ENCODE measurements at regions not wholly inside any gene's neighbourhood (a gene's known extent, or its start where the extent isn't known, plus 50 kb on each side); places are given as distances from the start of the nearest gene placed in this dataset.

DNA sequence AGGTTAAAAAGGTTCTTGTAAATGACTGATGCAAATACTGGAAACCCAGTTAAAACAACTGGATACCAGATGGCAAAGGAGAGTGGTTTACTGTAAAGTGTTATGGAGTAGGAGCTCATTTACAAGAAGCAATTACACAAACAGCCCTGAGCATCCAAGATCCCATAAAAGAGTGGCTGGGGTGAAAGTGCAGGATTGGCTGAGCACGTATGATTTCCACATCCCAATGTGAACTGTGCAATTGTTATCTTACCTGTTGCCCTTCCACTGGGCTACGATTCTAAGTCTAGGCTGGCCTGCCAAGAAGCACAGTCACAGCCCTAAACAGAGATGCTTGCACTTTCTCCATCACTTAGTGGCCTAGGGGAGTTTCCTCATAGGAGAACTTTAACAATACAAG lies 277.6 kb upstream of the RUNX1 start:
- H4K20me1 ChIP-seq (ENCODE audit: control insufficient read depth, insufficient read depth, low read depth, low read length), result no peaks in the 10 kb centered on the region
- H3K4me3 ChIP-seq (ENCODE audit: low read length), result no peak overlapping the region
- no peaks in the 10 kb centered on the region for H3K9me2 ChIP-seq (replicated peaks; ENCODE audit: control insufficient read depth, low read length)
- no peaks in the 10 kb centered on the region for H3K27me3 ChIP-seq (ENCODE audit: control insufficient read depth, low read length)
- H3K36me3 ChIP-seq (ENCODE audit: control insufficient read depth, low read length), result no peaks in the 10 kb centered on the region
- H3K79me2 ChIP-seq (ENCODE audit: control insufficient read depth, low read length), result no peaks in the 10 kb centered on the region
- TF ChIP-seq, protein P1, sequence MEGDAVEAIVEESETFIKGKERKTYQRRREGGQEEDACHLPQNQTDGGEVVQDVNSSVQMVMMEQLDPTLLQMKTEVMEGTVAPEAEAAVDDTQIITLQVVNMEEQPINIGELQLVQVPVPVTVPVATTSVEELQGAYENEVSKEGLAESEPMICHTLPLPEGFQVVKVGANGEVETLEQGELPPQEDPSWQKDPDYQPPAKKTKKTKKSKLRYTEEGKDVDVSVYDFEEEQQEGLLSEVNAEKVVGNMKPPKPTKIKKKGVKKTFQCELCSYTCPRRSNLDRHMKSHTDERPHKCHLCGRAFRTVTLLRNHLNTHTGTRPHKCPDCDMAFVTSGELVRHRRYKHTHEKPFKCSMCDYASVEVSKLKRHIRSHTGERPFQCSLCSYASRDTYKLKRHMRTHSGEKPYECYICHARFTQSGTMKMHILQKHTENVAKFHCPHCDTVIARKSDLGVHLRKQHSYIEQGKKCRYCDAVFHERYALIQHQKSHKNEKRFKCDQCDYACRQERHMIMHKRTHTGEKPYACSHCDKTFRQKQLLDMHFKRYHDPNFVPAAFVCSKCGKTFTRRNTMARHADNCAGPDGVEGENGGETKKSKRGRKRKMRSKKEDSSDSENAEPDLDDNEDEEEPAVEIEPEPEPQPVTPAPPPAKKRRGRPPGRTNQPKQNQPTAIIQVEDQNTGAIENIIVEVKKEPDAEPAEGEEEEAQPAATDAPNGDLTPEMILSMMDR (IDR thresholded peaks at IDR 0.05; ENCODE audit: low read depth, low read length, poor library complexity, severe bottlenecking), result no peak
- TF ChIP-seq EZH2phosphoT487 (IDR thresholded peaks at IDR 0.05; ENCODE audit: borderline replicate concordance, low read length), result no peak
- H3K27ac ChIP-seq (ENCODE audit: low read depth, low read length), result no peak overlapping the region
- no peaks in the 10 kb centered on the region for H3F3A ChIP-seq (ENCODE audit: control insufficient read depth, insufficient read depth)
- H3K9me3 ChIP-seq (ENCODE audit: control insufficient read depth, insufficient read depth, low read length), result no peaks in the 10 kb centered on the region
- H3K4me1 ChIP-seq (ENCODE audit: control insufficient read depth, low read length), result no peaks in the 10 kb centered on the region
- no peak overlapping the region for H3K4me2 ChIP-seq (ENCODE audit: low read length)

DNA sequence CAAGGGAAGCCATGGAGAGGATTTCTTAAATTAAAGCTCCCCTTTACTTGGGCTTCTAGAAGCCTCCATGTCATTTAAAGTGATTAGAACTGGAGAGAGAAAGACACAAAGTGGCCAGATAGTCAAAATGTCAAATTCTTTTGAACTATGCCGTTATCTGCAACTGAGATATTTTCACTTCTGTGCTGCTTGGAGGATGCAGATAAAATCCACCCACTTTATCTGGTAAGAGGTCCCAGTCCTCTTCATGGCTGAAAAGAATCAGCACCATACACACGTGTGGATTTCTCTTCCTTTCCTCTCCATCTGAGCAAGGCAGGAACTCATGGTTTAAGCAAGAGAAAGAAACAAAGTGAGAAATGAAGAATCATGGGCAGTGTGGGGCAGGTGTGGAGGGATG lies 276.9 kb upstream of the RUNX1 start:
- no peaks in the 10 kb centered on the region for H3K27me3 ChIP-seq (ENCODE audit: control insufficient read depth, low read length)
- no peaks in the 10 kb centered on the region for H4K20me1 ChIP-seq (ENCODE audit: control insufficient read depth, insufficient read depth, low read depth, low read length)
- no peak overlapping the region for H3K4me2 ChIP-seq (ENCODE audit: low read length)
- no peaks in the 10 kb centered on the region for H3K9me3 ChIP-seq (ENCODE audit: control insufficient read depth, insufficient read depth, low read length)
- H3K27ac ChIP-seq (ENCODE audit: low read depth, low read length), result no peak overlapping the region
- H3F3A ChIP-seq (ENCODE audit: control insufficient read depth, insufficient read depth), result no peaks in the 10 kb centered on the region
- H3K4me1 ChIP-seq (ENCODE audit: control insufficient read depth, low read length), result no peaks in the 10 kb centered on the region
- no peak overlapping the region for H3K4me3 ChIP-seq (ENCODE audit: low read length)
- H3K9me2 ChIP-seq (replicated peaks; ENCODE audit: control insufficient read depth, low read length), result no peaks in the 10 kb centered on the region
- H3K36me3 ChIP-seq (ENCODE audit: control insufficient read depth, low read length), result no peaks in the 10 kb centered on the region
- H3K79me2 ChIP-seq (ENCODE audit: control insufficient read depth, low read length), result no peaks in the 10 kb centered on the region
- TF ChIP-seq, protein P1 (IDR thresholded peaks at IDR 0.05; ENCODE audit: low read depth, low read length, poor library complexity, severe bottlenecking), result no peak
- TF ChIP-seq EZH2phosphoT487 (IDR thresholded peaks at IDR 0.05; ENCODE audit: borderline replicate concordance, low read length), result no peak

DNA sequence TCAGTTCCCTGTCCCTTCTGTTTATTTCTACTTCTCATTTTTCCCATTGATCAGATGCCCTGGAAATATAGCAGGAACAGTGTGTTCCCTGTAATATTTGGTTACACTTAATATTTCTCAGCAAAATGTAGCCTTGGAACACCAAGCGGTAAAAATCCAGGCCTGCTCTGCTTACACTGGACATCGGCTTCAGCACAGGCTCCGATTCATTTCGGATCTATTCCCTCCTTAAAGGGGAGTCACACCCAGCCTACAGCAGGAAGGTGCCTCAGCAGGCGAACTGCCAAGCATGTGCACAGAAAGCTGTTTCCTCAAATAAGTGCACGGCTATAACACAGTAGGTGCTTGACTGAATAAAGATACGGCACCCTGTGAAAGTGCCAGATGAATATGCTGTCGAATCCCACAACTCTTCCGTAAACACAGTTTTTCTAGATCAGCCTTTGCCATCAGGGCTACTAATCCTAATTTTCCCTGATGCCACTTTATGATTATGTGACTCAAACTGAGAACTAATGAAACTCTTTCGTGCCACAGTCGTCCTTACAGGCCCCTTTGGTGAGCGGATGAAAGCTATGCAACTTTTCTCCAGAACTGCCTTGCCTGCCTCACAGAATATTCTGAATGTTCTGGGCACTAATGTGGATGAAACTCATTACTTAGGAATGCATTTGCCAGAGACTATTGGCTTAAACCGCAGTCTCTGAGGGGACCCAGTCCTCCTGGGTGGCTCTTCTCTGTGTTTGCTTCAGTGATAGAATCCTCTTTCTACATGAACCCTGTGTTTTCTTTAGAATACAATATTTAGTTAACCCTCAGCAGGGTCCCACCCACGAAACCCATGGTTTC lies 275.5 kb upstream of the RUNX1 start:
- no peaks in the 10 kb centered on the region for H3K4me1 ChIP-seq (ENCODE audit: control insufficient read depth, low read length)
- no peaks in the 10 kb centered on the region for H3F3A ChIP-seq (ENCODE audit: control insufficient read depth, insufficient read depth)
- no peaks in the 10 kb centered on the region for H3K9me3 ChIP-seq (ENCODE audit: control insufficient read depth, insufficient read depth, low read length)
- no peak overlapping the region for H3K27ac ChIP-seq (ENCODE audit: low read depth, low read length)
- no peaks in the 10 kb centered on the region for H3K27me3 ChIP-seq (ENCODE audit: control insufficient read depth, low read length)
- no peak overlapping the region for H3K4me3 ChIP-seq (ENCODE audit: low read length)
- H4K20me1 ChIP-seq (ENCODE audit: control insufficient read depth, insufficient read depth, low read depth, low read length), result no peaks in the 10 kb centered on the region
- no peaks in the 10 kb centered on the region for H3K9me2 ChIP-seq (replicated peaks; ENCODE audit: control insufficient read depth, low read length)
- no peaks in the 10 kb centered on the region for H3K79me2 ChIP-seq (ENCODE audit: control insufficient read depth, low read length)
- H3K36me3 ChIP-seq (ENCODE audit: control insufficient read depth, low read length), result no peaks in the 10 kb centered on the region
- no peak overlapping the region for H3K4me2 ChIP-seq (ENCODE audit: low read length)
- TF ChIP-seq, protein P1 (IDR thresholded peaks at IDR 0.05; ENCODE audit: low read depth, low read length, poor library complexity, severe bottlenecking), result no peak
- no peak for TF ChIP-seq EZH2phosphoT487 (IDR thresholded peaks at IDR 0.05; ENCODE audit: borderline replicate concordance, low read length)

Data from DOHH2 (cell line).